ENCODE measurements at regions not wholly inside any gene's neighbourhood (a gene's known extent, or its start where the extent isn't known, plus 50 kb on each side); places are given as distances from the start of the nearest gene placed in this dataset.

DNA sequence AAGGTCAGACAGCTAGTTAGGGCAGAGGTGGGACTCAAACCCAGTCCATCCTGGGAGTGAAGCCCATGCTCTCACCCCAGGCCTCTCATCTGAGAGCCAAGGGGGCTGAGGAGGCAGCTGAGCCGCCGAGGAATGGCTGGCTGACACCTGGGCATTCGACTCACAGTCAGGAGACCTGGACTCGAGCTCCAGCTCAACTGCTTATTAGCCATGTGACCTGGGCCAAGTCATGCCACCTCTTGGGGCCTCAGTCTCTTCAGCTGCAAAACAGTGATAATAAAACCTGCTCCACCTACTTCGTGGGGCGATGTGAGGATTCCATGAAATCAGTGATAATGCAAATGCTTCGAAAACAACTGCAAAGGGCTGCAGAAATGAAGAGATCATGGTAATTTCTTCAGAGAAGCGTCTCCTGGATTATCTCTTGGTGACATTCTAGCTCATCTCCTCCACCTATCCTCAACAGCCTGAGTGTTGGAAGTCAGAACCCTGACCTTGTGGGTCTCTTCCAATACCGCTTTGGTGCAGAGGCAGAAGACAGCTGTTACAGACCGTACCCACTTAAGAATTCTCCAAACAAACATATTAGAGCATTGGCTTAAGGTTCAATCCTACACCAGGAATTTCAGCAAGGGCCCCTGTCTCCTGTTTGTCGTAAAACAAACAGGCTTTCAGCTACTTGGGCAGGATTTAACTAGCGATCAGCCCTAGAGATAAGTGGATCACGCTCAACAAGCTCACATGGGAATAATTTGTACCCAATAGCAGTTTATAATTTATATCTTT lies 60.0 kb upstream of the PIM1 start (continued):
- TF ChIP-seq, protein P1, sequence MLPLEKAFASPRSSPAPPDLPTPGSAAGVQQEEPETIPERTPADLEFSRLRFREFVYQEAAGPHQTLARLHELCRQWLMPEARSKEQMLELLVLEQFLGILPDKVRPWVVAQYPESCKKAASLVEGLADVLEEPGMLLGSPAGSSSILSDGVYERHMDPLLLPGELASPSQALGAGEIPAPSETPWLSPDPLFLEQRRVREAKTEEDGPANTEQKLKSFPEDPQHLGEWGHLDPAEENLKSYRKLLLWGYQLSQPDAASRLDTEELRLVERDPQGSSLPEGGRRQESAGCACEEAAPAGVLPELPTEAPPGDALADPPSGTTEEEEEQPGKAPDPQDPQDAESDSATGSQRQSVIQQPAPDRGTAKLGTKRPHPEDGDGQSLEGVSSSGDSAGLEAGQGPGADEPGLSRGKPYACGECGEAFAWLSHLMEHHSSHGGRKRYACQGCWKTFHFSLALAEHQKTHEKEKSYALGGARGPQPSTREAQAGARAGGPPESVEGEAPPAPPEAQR (tag by site-specific recombination; IDR thresholded peaks at IDR 0.05): no peak

DNA sequence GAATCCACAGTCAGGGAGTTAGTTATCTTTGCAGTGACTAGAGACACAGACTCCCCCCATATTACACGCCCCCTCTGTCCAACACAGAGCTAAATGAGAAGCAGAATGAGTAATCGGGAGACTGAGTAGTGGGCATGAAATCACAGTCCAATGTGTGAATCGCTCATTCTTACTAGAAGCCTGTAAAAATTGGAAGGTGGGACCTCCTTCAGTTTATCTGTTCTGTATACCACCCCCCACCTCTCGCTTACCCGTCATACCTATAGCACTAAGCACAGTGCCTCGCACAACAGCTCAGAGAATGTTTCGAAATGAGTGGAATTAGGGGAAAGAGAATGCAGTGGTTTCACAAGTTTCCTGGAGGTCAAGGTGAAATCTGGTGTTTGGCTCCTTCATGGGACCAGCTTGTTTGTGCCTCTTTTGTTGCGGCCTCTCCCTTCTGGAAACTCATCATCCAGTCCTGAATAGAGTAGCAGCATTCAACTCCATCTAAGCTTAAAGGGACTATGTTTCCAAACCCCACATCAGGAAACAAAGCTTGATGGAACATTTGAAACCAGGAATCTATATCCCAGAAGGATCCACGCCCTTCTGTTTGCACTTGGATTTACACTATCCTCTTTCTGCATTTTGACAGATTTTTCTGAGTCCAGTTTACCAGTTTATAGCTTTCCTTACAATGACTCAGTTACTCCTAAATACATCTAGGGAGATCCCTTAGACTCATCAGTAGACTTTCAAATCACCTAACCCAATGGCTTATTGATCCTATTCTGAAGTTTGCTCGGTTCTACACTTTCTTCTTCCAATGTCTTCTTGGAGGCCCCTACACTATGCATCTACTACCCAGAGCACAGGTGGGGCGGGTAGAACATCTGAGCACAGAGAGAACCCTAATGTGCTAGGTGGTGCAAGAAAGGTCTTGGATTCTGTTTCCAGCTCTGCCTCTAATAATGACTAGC lies 59.2 kb upstream of the PIM1 start:
- H3K4me3 ChIP-seq (ENCODE audit: low read depth, low read length): no peak overlapping the region
- TF ChIP-seq, protein P2, sequence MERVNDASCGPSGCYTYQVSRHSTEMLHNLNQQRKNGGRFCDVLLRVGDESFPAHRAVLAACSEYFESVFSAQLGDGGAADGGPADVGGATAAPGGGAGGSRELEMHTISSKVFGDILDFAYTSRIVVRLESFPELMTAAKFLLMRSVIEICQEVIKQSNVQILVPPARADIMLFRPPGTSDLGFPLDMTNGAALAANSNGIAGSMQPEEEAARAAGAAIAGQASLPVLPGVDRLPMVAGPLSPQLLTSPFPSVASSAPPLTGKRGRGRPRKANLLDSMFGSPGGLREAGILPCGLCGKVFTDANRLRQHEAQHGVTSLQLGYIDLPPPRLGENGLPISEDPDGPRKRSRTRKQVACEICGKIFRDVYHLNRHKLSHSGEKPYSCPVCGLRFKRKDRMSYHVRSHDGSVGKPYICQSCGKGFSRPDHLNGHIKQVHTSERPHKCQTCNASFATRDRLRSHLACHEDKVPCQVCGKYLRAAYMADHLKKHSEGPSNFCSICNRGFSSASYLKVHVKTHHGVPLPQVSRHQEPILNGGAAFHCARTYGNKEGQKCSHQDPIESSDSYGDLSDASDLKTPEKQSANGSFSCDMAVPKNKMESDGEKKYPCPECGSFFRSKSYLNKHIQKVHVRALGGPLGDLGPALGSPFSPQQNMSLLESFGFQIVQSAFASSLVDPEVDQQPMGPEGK (tag by site-specific recombination; IDR thresholded peaks at IDR 0.05): no peak
- TF ChIP-seq, protein P3, sequence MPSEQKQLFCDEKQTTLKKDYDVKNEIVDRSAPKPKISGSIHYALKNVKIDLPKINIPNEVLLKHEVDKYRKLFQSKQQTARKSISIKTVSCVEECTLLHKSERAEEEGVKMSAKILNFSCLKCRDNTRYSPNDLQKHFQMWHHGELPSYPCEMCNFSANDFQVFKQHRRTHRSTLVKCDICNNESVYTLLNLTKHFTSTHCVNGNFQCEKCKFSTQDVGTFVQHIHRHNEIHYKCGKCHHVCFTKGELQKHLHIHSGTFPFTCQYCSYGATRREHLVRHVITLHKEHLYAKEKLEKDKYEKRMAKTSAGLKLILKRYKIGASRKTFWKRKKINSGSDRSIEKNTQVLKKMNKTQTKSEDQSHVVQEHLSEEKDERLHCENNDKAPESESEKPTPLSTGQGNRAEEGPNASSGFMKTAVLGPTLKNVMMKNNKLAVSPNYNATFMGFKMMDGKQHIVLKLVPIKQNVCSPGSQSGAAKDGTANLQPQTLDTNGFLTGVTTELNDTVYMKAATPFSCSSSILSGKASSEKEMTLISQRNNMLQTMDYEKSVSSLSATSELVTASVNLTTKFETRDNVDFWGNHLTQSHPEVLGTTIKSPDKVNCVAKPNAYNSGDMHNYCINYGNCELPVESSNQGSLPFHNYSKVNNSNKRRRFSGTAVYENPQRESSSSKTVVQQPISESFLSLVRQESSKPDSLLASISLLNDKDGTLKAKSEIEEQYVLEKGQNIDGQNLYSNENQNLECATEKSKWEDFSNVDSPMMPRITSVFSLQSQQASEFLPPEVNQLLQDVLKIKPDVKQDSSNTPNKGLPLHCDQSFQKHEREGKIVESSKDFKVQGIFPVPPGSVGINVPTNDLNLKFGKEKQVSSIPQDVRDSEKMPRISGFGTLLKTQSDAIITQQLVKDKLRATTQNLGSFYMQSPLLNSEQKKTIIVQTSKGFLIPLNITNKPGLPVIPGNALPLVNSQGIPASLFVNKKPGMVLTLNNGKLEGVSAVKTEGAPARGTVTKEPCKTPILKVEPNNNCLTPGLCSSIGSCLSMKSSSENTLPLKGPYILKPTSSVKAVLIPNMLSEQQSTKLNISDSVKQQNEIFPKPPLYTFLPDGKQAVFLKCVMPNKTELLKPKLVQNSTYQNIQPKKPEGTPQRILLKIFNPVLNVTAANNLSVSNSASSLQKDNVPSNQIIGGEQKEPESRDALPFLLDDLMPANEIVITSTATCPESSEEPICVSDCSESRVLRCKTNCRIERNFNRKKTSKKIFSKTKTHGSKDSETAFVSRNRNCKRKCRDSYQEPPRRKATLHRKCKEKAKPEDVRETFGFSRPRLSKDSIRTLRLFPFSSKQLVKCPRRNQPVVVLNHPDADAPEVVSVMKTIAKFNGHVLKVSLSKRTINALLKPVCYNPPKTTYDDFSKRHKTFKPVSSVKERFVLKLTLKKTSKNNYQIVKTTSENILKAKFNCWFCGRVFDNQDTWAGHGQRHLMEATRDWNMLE (tag by site-specific recombination; conservative IDR thresholded peaks at IDR 0.05; ENCODE audit: low read depth): no peak
- TF ChIP-seq OSR2 (tag by site-specific recombination; IDR thresholded peaks at IDR 0.05) (0 out of 2 replicates have a peak, but pooled peaks have one; percentile 4), ZNF174 (tag by site-specific recombination; IDR thresholded peaks at IDR 0.05) (no peak), ZNF521 (tag by site-specific recombination; IDR thresholded peaks at IDR 0.05) (no peak), ZSCAN23 (tag by site-specific recombination; IDR thresholded peaks at IDR 0.05) (no peak)
- TF ChIP-seq, protein P4, sequence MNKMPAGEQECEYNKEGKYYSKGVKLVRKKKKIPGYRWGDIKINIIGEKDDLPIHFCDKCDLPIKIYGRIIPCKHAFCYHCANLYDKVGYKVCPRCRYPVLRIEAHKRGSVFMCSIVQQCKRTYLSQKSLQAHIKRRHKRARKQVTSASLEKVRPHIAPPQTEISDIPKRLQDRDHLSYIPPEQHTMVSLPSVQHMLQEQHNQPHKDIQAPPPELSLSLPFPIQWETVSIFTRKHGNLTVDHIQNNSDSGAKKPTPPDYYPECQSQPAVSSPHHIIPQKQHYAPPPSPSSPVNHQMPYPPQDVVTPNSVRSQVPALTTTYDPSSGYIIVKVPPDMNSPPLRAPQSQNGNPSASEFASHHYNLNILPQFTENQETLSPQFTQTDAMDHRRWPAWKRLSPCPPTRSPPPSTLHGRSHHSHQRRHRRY (tag by site-specific recombination; IDR thresholded peaks at IDR 0.05): no peak
- ChIA-PET POLR2A (interaction anchor here (1.3 to 2.4 kb wide), 5 partner anchors 8 to 59 kb away, joined by 3 to 9 read pairs (median 6); partner anchors contain the start of gene PIM1), CTCF (interaction anchor here (0.7 to 2.1 kb wide), 9 partner anchors 10 to 92 kb away, joined by 3 to 8 read pairs (median 4); no protein-coding TSS in a partner anchor)
- no peaks in the 10 kb centered on the region for H3K36me3 ChIP-seq (ENCODE audit: control insufficient read depth in 2 of 2, insufficient read depth in 1 of 2, low read length in 2 of 2)
- peaks cover 12% of the 10 kb centered on the region for H3K4me1 ChIP-seq (ENCODE audit: control insufficient read depth, insufficient read depth, low read length)
- peak overlapping the region; percentile 6; the same call in 1 of the 2 replicates for H3K27ac ChIP-seq (ENCODE audit: extremely low read depth, low read depth, low read length)
- no peaks in the 10 kb centered on the region for H3K9me3 ChIP-seq (ENCODE audit: control insufficient read depth, insufficient read depth, low read depth, low read length)

DNA sequence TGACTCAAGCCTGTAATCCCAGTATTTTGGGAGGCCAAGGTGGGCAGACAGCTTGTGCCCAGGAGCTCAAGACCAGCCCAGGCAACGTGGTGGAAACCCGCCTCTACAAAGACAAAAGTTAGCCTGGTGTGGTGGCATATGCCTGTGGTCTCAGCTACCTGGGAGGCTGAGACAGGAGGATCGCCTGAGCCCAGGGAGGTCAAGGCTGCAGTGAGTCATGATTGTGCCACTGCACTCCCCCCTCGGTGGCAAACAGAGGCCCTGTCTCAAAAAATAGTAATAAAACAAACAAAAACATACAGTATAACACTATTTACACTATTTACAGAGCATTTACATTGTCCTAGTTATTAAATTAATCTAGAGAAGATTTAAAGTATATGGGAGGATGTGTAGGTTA lies 56.0 kb upstream of the PIM1 start:
- H3K36me3 ChIP-seq (ENCODE audit: control insufficient read depth in 2 of 2, insufficient read depth in 1 of 2, low read length in 2 of 2): no peaks in the 10 kb centered on the region
- POLR2A ChIA-PET: no interaction called here
- H3K9me3 ChIP-seq (ENCODE audit: control insufficient read depth, insufficient read depth, low read depth, low read length): no peaks in the 10 kb centered on the region
- H3K4me3 ChIP-seq (ENCODE audit: low read depth, low read length): no peak overlapping the region
- CTCF ChIA-PET: interaction anchor here (0.9 to 2.2 kb wide), 3 partner anchors 63 to 355 kb away, joined by 3 to 11 read pairs (median 3); no protein-coding TSS in a partner anchor
- H3K27ac ChIP-seq (ENCODE audit: extremely low read depth, low read depth, low read length): no peak overlapping the region
- peaks cover 12% of the 10 kb centered on the region for H3K4me1 ChIP-seq (ENCODE audit: control insufficient read depth, insufficient read depth, low read length)
- no peak for TF ChIP-seq ZFP69B (tag by site-specific recombination; IDR thresholded peaks at IDR 0.05)
